GM20000 (cell line): ENCODE measurements at regions not wholly inside any gene's neighbourhood (a gene's known extent, or its start where the extent isn't known, plus 50 kb on each side); places are given as distances from the start of the nearest gene placed in this dataset.

Experiments
- DNase-seq: peaks from one replicate; pipeline ENCODE4 v3.0.0; 2012; ENCODE audit warnings: low spot score
- CTCF ChIP-seq: IDR thresholded peaks from 2 replicates; pipeline ENCODE4 v1.5.1; 2012; ENCODE audit warnings: mild to moderate bottlenecking, control low read depth; ENCODE audit errors: extremely low read depth, missing control alignments

GRCh38 chr16:50980666-50981065 lies 170.4 kb downstream of the SALL1 start:
- no peak for TF ChIP-seq CTCF
- no peak for DNase-seq

- DNase-seq, result no peak
- no peak for TF ChIP-seq CTCF
Measured at GRCh38 chr16:50979806-50980620, 171.1 kb downstream of the SALL1 start.

DNA sequence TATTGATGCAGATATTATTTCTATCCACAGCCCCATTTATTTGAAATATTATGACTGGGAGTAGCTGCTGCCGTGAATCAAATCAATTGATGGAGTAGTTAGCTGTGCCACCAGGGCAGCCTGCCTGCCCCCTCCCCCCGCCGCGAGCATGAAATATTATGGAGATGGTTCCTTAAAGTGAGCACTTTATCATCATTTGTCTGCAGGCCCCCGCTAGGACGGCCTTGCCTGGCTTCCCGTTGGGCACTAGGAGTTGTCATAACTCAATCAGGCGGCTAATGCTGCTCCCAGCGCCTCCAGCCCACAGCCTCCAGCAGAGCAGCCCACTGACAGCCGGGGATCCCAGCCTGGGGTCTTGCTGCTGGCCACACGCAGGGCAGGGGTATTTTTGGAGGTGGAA lies 173.9 kb downstream of the SALL1 start:
- no peak for TF ChIP-seq CTCF
- DNase-seq, result no peak

- no peak for TF ChIP-seq CTCF
- DNase-seq, result no peak
Measured at GRCh38 chr16:50974438-50975036, 176.5 kb downstream of the SALL1 start.

GRCh38 chr16:50972876-50973275 lies 178.2 kb downstream of the SALL1 start:
- no peak for TF ChIP-seq CTCF
- no peak for DNase-seq

DNA sequence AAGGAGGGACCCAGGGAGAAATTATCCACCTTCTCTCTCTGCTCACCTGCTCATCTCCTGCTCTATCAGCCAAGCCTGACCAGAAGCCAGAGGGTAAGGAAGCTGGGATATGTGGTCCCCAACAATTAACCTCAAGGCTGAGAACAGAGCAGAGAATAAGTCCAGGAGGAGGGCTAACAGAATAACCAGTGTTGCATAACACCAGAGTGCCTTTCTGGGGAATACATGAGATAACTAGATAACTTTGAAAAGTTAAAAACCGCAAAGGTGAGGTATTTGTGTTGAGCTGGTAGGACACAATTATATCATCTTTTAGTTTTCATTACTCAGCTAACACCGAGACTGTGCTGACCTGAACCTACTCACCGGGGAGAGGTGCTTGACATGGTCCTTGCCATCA lies 180.8 kb downstream of the SALL1 start:
- DNase-seq, result no peak
- no peak for TF ChIP-seq CTCF

DNA sequence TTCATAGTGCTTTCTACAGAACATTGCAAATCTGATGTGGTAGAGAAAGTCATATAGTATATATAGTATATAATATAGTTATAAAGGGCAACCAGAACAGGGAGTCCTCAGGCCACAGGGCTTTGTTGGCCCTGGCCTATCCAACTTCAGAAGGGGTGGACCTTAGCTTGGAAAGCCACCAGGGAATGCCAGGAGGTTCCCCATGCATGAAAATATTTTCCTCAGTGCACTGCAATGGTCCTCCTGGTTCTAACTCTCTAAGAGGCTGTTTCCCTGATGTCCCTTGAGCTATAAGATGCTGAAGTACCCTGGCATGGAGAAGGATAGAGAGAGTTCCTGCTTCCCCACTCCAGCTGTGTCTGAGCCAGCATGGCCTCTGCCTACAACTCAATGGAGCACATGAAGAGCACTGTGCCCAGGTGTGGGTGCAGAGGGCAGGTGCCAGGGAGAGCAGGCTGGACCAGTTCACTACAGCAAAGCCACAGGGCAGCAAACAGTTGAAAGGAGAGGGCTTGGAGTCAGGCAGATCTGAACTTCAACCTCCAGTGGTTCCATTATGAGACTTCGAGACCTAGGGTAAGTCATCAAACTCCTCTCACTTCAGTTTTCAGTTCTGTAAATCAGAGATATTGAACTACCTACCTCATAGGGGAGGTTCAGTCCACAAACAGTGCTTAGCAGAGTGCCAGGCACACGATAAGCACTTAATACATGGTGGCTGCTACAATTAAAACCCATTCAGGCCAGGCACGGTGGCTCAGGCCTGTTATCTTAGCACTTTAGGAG lies 183.1 kb downstream of the SALL1 start:
- DNase-seq, result peak; percentile 42
- no peak for TF ChIP-seq CTCF
